ENCODE measurements at regions not wholly inside any gene's neighbourhood (a gene's known extent, or its start where the extent isn't known, plus 50 kb on each side); places are given as distances from the start of the nearest gene placed in this dataset.

DNA sequence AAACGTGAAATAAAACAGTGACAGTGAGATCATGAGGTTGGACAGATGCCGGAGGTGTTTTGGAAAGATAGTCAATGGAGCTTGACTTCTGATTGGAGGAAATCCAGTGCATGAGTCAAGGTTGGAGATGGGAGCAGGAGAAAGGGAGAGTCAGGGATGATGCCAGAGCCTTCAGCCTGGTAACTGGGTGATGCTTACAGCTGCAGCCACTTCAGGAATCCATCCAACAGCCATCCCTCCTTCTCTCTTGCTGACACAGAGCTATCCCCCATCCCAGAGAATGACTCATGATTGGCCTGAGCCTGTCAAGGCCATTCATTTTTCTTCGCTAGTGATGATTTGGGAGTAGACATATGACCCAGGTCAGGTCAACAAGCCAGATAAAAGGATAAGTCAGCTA, 112.8 kb downstream of the SAMD5 start:
- FAIRE-seq, result no peak
- DNase-seq (ENCODE audit: low spot score in 2 of 2), result no peak

GRCh38 chr6:147621961-147622360, 113.5 kb downstream of the SAMD5 start:
- DNase-seq (ENCODE audit: low spot score in 2 of 2), result no peak
- FAIRE-seq, result no peak

DNA sequence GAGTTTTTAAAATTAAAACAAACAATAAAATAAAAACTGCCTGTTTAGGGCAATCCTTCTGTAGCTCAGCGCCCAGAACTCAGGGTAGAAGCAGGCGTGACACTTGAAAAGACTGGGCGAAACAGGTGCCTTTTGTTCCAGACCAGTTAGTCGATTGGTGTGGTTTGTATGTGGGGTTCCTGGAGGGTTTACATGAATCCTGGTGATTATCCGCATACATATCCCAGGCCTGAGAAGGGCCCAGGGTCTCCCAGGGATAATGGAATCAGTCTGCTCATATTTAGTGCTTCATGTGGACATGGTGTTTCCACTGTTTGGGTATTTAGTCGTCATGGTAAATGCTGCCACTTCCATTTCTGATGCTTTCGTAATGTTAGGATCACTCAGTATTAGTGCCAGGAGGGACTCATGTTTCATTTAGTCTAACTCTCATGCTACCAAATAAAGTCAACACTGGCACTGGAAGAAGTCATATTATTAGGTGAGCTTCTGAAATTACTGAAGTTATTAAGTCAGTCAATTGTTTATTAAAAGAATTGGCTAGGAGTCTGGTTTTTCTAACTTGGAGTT, 116.5 kb downstream of the SAMD5 start:
- DNase-seq (ENCODE audit: low spot score in 2 of 2) (no peak), FAIRE-seq (no peak)

DNA sequence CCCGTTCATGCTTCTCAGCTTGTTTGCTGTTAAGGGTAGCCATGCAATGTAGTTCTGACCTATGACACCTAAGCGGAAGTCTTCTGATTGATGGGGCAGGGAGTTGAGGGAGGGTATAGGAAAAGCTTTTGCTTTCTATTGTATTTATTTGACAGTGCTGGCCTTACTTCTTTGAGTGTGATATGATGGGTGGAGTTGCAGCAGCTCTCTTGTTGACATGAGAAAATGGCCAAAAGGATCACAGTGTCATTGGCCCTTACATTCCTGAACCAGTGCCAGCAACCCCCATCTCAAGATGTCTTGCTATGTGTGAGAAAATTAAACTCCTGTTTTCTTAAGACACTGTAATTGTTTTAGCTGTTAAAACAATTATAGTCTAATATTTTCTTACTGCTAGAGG, 117.5 kb downstream of the SAMD5 start:
- no peak for DNase-seq (ENCODE audit: low spot score in 2 of 2)
- FAIRE-seq, result no peak

- FAIRE-seq (no peak), DNase-seq (ENCODE audit: low spot score in 2 of 2) (no peak)
These were observed 118.9 kb downstream of the SAMD5 start for GRCh38 chr6:147627411-147627810.

GRCh38 chr6:147633191-147633590, 124.7 kb downstream of the SAMD5 start:
- DNase-seq (ENCODE audit: low spot score in 2 of 2) (no peak), FAIRE-seq (no peak)

DNA sequence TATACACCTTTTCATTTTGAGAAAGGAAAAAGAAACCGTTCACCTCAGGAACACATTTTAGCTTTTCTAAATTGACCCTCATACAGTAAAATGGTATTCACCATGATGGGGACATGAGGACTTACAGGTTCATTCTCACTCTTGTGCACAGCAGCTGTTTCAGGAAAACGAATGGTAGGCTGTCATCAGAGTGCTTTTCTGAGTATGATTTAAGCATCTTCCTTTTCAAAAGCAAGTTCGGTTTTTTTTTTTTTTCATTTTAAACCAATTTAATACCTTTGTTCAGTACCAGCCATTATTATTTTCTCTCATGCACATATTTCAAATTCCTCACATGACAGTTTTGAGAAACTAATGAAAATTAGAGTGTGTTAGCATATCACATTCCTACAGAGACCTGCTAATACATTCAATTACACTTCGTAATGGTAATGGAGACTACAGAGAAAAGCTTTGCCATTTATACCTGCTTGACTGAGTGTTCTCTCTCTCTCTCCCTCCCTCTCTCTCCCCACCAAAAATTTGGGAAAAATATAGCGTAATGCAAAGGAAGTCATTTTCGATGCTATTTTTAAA, 129.2 kb downstream of the SAMD5 start:
- DNase-seq (ENCODE audit: low spot score in 2 of 2), result no peak
- FAIRE-seq, result no peak

DNA sequence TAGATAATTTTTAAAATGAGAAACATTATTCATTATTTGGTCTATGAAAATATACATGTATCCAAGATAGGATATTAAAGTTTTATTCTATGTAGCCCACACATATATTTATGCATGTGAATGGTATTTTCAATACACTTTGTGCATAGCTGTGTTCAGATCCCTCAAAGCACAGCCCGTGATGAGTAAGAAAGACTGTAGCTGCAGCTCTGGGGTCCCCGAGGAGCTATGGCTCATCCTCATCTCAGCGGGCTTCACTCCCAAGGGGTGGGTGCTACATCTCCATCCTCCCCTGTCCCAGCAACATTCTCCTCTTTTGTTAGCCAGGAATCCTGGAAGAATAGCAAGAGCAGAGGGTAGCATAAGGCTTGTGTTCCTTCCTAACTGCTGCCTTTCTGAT, 130.8 kb downstream of the SAMD5 start:
- FAIRE-seq, result no peak
- DNase-seq (ENCODE audit: low spot score in 2 of 2), result no peak

DNA sequence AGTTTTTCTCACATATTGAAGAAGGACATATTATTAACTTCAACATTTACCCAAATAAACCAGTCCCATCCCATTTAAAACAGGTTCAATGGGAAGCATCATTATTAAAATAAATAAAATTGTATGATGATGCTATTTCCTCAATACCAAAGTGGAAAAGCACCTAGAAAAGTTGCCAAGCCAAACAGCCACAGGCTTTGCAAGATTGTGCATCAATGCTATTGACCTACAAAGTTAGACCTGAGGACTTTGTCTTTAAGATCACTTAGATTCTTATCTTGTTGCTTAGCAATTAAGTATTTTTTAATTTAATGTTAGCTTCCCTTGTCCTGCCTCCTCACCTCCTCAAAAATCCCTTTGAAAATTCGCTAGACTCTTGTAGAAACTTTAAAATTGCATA, 132.1 kb downstream of the SAMD5 start:
- FAIRE-seq, result no peak

DNA sequence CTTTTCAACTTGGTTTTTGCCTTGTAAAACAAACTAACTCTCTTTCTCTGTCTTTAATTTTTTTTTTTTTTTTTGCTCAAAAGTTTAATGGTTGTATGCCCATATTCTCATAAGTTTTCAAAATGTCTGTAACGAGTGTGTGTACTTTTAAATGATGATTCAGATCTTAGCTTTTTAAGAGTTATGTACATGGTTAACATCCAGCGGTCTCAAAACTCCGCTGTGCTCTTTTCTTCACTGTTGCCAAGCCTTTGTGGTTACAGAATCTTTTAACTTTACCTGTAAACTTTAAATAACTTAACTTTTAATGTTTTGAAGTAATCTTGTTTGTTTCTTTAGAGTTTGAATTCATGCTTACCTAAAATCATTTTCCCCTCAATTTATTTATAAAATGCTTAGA, 133.0 kb downstream of the SAMD5 start:
- DNase-seq (ENCODE audit: low spot score in 2 of 2) (no peak), FAIRE-seq (no peak)

More for the DNA sequence above, 132.1 kb downstream of the SAMD5 start:
- no peak for DNase-seq (ENCODE audit: low spot score in 2 of 2)

- FAIRE-seq (no peak), DNase-seq (ENCODE audit: low spot score in 2 of 2) (no peak)
These were observed 134.0 kb downstream of the SAMD5 start for GRCh38 chr6:147642458-147642857.

GRCh38 chr6:147643341-147644200, 135.1 kb downstream of the SAMD5 start:
- FAIRE-seq (no peak), DNase-seq (ENCODE audit: low spot score in 2 of 2) (no peak)

DNA sequence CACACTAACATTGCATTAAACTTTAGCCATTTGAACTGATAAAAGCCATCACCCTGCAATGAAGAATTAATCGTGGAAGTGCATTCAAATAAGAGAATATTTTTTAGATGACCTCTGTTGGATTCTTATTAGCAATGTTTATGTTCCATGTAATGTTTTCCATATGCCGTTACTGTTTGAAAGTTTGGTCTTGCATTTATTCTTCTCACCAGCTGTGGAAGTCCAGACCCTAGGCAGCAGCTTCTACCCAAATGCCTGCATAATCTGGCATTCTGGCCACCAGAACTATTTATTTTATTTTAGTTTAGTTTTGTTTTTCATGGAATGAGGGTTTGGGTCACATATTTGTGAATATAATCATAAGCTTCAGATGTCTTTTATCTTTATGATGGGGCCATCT, 140.4 kb downstream of the SAMD5 start:
- FAIRE-seq, result no peak
- no peak for DNase-seq (ENCODE audit: low spot score in 2 of 2)

DNA sequence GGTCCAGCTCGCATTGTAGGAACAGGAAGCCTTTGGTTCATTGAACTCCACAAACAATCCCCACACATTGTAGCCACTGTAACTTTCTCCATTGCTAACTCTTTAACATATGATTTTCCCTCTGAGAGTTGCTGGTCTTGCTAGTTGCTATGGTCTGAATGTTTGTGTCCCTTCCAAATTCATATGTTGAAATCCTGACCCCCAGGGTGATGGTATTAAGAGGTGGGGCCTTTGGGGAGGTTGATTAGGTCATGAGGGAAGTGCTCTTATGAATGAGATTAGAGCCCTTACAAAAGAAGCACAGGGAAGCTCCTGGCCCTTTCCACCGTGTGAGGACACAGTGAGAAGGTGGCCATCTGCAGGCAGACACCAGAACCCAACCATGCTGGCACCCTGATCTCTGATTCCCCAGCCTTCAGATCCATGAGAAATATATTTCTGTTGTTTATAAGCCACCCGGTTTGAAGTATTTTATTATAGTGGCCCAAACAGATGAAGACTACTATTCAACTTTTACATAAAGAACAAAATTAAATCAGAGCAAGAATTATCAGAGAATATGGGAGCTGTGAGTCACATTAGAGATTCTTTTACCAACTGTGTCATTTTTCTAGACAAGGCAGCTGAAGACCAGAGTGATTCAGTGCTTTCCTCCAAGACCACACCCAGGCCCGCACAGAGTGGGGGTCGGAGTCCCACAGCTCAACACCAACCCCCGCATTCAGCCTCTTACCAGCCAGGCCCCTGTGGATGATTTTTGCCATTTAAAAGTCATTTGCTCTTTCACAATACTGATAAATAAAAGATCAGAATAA, 143.0 kb downstream of the SAMD5 start:
- FAIRE-seq, result no peak
- DNase-seq (ENCODE audit: low spot score in 2 of 2), result no peak

DNA sequence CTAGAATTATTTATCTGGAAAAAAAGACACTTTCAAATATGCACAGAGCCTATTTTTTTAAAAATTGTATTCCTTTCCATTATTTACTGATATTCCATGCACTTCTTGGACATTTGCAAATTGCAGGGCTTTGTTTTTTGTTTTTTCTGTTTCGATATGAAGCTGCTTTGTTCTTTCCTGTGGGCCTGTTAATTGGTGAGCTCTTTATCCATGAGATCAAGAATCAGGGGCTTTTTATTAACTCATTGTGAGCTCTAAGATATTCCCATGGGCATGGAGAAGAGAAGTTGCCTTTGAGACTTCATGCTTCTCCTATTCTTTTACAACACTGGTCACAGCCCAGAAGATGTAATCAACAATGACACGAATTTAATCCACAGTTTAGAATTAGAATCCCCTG, 145.1 kb downstream of the SAMD5 start:
- DNase-seq (ENCODE audit: low spot score in 2 of 2) (no peak), FAIRE-seq (no peak)

GRCh38 chr6:147654103-147654845, 145.8 kb downstream of the SAMD5 start:
- no peak for DNase-seq (ENCODE audit: low spot score in 2 of 2)

DNA sequence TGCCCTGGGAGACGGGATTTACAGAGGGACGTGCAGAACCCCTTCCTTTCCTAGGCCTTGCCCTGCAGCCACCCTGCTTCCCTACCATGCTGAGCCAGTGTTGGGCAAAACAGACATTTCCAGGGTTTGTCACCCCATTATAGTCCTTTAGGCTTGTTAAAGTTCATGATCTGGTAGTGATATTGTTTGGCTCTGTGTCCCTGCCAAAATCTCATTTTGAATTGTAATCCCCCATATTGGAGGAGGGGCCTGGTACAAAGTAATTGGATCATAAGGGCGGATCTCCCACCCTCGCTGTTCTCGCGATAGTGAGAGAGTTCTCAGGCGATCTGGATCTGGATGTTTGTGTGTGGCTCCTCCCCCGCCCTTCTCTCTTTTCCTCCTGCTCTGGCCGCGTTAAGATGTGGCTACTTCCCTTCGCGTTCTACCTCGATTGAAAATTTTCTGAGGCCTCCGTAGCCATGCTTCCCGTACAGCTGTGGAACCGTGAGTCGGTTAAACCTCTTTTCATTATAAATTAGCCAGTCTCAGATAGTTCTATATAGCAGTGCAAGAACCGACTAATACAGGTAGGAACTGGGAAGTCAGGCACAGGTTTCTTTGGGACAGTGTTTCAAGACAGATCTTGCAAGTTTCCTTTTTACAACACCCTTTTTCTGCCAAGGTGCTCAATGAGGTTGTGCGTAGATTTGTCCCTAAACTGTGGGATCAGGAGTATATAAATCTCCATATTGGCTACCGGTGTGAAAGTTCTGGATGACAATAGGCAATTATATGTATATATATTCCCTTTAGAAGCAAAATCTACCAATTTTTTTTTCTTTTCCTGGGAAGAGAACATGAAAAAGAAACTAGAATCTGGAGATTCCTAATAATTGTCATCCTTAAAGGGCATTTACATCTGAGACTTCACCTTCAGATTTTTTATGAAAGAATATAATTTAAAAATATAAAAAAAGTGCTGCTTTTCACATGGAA, 152.1 kb downstream of the SAMD5 start:
- FAIRE-seq, result no peak
- no peak for DNase-seq (ENCODE audit: low spot score in 2 of 2)

More at GRCh38 chr6:147654103-147654845, 145.8 kb downstream of the SAMD5 start:
- no peak for FAIRE-seq

DNA sequence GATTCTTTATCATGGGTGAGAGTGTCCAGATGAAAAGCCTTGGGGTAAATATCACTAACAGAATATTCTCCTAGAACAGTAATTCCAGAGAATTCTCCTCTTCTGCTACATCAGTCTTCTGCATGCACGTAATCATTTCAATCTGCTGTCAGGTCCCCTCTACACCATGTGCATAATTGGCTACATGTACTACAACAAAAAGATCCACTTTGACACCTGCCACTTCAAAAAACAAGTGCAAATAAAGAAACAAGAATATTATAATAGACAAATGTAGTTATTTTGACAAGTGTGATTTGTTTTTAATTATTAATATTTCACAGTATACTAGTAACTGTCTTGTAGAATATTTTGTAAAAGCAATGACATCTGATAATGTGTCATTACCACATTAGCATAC, 154.2 kb downstream of the SAMD5 start:
- DNase-seq (ENCODE audit: low spot score in 2 of 2), result no peak
- no peak for FAIRE-seq

DNA sequence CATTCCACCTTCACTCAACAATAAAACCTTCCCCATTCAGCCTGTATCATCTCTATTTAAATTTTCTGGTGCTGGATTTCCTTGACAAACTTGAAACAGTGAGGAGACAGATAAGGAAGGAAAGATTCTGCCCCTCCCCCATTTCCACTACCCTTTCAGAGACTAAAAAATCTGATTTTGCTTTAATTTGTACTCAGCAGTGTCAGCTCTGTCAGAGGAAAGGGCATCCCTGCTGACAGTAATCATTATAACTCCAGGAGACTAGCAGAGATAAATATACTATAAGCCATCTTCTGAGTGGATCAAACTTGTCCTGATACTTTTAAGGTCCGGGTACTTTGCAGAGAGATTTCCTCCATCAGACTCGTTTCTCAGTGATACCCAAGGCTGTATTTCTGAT, 155.6 kb downstream of the SAMD5 start:
- DNase-seq (ENCODE audit: low spot score in 2 of 2) (no peak), FAIRE-seq (no peak)

All from frontal cortex (tissue), 3 donors.